Gastrocnemius medialis (tissue), 4 donors: ENCODE measurements at regions not wholly inside any gene's neighbourhood (a gene's known extent, or its start where the extent isn't known, plus 50 kb on each side); places are given as distances from the start of the nearest gene placed in this dataset.

Source experiments
- ATAC-seq, 2 donors: fragments of 150-250 bp; one replicate each; pipeline ENCODE4 v1.9.1; 2016
- DNase-seq, 2 donors: peaks; one replicate each; pipeline ENCODE4 v3.0.0-alpha.2; 2019
- H3K27ac ChIP-seq, 4 donors: fragments of 200-600 bp; sonication (generic); 1 replicate in 1 of 4; 2 replicates in 3 of 4; pipeline ENCODE4 v1.5.1; 2016 to 2018; ENCODE audit warnings: mild to moderate bottlenecking in 2 of 4, moderate library complexity in 1 of 4
- H3K27me3 ChIP-seq, 3 donors: fragments of 200-600 bp; sonication (generic) in 2 of 3; 1 replicate in 1 of 3; 2 replicates in 2 of 3; pipeline versions ENCODE4 v1.5.1 to v1.6.0; 2016 to 2019; ENCODE audit warnings: mild to moderate bottlenecking in 1 of 3, moderate library complexity in 1 of 3
- H3K36me3 ChIP-seq, 2 donors: fragments of 200-600 bp; sonication (generic) in 1 of 2; one replicate each; pipeline ENCODE4 v1.5.1; 2017 to 2018
- H3K4me1 ChIP-seq, 2 donors: fragments of 200-600 bp; sonication (generic) in 1 of 2; one replicate each; pipeline ENCODE4 v1.5.1; 2016 to 2017; ENCODE audit warnings: mild to moderate bottlenecking in 2 of 2
- H3K4me3 ChIP-seq, 4 donors: fragments of 200-600 bp; sonication (generic) in 3 of 4; 1 replicate in 1 of 4; 2 replicates in 3 of 4; pipeline ENCODE4 v1.5.1; 2016 to 2019; ENCODE audit warnings: mild to moderate bottlenecking in 2 of 4
- H3K9me3 ChIP-seq, 3 donors: fragments of 200-600 bp; sonication (generic) in 2 of 3; 1 replicate in 1 of 3; 2 replicates in 2 of 3; pipeline ENCODE4 v1.5.1; 2016 to 2019
- POLR2A ChIP-seq, 2 donors: fragments of 450-650 bp; IDR thresholded peaks; one replicate each; pipeline ENCODE4 v1.6.1; 2017; ENCODE audit warnings: antibody characterized with exemption in 2 of 2, mild to moderate bottlenecking in 2 of 2, moderate library complexity in 2 of 2
- in situ Hi-C, 4 donors: fragments of 200-750 bp; cut with MboI; loops; one replicate each; pipeline versions ENCODE4 v1.15.0 to v1.8.0; 2017; ENCODE audit warnings: low sequenced_read_pairs in 4 of 4
- intact Hi-C: fragments of 100-400 bp; cut with DNase I; formaldehyde crosslinking; loops from one replicate; pipeline ENCODE4 v1.15.1; 2023; ENCODE audit warnings: low total_unique reads
- TF ChIP-seq, protein P1 (sequence below), 5 experiments: fragments of 450-650 bp in 3 of 5; fragments of 200-600 bp in 2 of 5; sonication (generic) in 2 of 5; IDR thresholded peaks in 4 of 5; conservative IDR thresholded peaks in 1 of 5; 1 replicate in 4 of 5; 2 replicates in 1 of 5; pipeline ENCODE4 v1.5.1; 2016 to 2019; ENCODE audit warnings: antibody characterized with exemption in 5 of 5, mild to moderate bottlenecking in 3 of 5, moderate library complexity in 3 of 5

DNA sequence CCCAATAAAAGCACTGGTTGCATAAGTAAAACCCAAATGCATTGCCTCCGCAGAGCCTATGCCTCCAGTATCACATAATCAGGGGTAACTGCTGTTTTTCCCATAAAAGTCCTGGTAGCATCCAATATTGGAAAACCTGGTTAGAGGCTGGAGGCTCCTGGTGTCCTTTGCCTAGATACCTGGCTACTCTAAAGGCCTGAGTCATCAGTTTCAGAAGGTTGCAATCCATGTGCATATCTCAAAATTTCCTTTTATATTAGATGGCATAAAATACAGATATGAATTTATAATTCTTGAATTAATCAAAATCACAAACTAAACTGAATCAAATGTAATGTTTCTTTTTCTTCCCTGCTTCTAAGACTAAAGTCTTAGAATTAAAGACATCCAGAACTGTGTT is 164.2 kb upstream of the DCN start:
- Histone ChIP-seq H3K4me3 (no peak overlapping the region), H3K27me3 (no peaks in the 10 kb centered on the region), H3K27ac (no peak overlapping the region), H3K9me3 (no peaks in the 10 kb centered on the region), H3K36me3 (no peaks in the 10 kb centered on the region), H3K4me1 (no peaks in the 10 kb centered on the region)
- ATAC-seq = no peak
- intact Hi-C loops = no loop called here
- TF ChIP-seq, protein P1, sequence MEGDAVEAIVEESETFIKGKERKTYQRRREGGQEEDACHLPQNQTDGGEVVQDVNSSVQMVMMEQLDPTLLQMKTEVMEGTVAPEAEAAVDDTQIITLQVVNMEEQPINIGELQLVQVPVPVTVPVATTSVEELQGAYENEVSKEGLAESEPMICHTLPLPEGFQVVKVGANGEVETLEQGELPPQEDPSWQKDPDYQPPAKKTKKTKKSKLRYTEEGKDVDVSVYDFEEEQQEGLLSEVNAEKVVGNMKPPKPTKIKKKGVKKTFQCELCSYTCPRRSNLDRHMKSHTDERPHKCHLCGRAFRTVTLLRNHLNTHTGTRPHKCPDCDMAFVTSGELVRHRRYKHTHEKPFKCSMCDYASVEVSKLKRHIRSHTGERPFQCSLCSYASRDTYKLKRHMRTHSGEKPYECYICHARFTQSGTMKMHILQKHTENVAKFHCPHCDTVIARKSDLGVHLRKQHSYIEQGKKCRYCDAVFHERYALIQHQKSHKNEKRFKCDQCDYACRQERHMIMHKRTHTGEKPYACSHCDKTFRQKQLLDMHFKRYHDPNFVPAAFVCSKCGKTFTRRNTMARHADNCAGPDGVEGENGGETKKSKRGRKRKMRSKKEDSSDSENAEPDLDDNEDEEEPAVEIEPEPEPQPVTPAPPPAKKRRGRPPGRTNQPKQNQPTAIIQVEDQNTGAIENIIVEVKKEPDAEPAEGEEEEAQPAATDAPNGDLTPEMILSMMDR (IDR thresholded peaks at IDR 0.05 in 4 of 5, conservative IDR thresholded peaks at IDR 0.05 in 1 of 5) = no peak
- no peak for TF ChIP-seq POLR2A (IDR thresholded peaks at IDR 0.05)
- no peak for DNase-seq
- in situ Hi-C loops = loop anchor here in 2 of 4 donors (25.0 kb wide), 1 partner anchor 385 kb away; the partner anchor contains the start of gene CCER1 (in 2 of the 2)

DNA sequence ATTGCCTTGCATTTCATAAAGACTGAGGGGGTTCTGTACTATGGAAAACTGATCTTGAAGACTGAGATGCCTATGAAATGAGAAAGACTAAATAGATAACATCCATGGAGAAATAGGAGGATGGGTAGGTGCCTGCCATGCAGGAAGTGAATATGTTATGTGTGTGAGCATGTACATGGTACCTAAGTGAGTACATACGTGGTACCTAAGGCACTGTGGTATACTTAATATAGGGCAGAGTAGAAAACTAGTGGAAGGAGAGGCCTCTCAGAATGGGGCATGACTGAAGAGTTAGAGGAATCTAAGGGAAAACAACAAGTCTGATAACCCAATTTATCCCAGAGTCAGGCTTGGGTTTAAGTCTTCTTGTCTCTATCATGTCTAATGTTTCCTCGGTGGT is 161.8 kb upstream of the DCN start:
- no peaks in the 10 kb centered on the region for H3K9me3 ChIP-seq
- in situ Hi-C loops = loop anchor here in 2 of 4 donors (25.0 kb wide), 1 partner anchor 382 kb away; the partner anchor contains the start of gene CCER1 (in 2 of the 2)
- H3K36me3 ChIP-seq = no peaks in the 10 kb centered on the region
- ATAC-seq (no peak), DNase-seq (no peak)
- TF ChIP-seq, protein P1 (IDR thresholded peaks at IDR 0.05 in 4 of 5, conservative IDR thresholded peaks at IDR 0.05 in 1 of 5) = no peak
- no peak for TF ChIP-seq POLR2A (IDR thresholded peaks at IDR 0.05)
- H3K27me3 ChIP-seq = no peaks in the 10 kb centered on the region
- H3K4me1 ChIP-seq = no peaks in the 10 kb centered on the region
- H3K4me3 ChIP-seq = no peak overlapping the region
- intact Hi-C loops = no loop called here
- H3K27ac ChIP-seq = no peak overlapping the region

DNA sequence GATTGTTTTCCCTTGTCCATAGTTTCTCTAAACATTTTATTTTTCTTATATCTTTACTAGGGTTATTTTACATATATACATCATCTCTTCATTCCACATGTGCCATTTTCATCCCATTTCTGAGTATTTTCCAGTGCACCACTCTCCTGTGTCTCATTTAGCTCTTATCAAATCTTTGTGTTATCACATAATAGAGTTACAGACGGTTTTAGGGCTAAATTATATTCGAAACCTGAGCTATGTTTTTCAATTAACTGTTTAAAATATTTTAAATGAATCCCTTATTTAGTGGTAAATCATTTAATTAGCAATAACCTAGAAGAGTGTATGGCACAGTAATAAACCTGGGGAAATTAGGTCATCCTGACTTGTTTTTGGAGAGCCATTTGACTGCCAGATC is 160.4 kb upstream of the DCN start:
- H3K36me3 ChIP-seq = no peaks in the 10 kb centered on the region
- TF ChIP-seq, protein P1 (IDR thresholded peaks at IDR 0.05 in 4 of 5, conservative IDR thresholded peaks at IDR 0.05 in 1 of 5) = no peak
- TF ChIP-seq POLR2A (IDR thresholded peaks at IDR 0.05) = no peak
- ATAC-seq (no peak), DNase-seq (no peak)
- no peak overlapping the region for H3K4me3 ChIP-seq
- intact Hi-C loops (no loop called here), in situ Hi-C loops (loop anchor here in 2 of 4 donors (25.0 kb wide), 1 partner anchor 381 kb away; the partner anchor contains the start of gene CCER1 (in 2 of the 2))
- H3K4me1 ChIP-seq = no peaks in the 10 kb centered on the region
- no peaks in the 10 kb centered on the region for H3K9me3 ChIP-seq
- H3K27ac ChIP-seq = no peak overlapping the region
- no peaks in the 10 kb centered on the region for H3K27me3 ChIP-seq

DNA sequence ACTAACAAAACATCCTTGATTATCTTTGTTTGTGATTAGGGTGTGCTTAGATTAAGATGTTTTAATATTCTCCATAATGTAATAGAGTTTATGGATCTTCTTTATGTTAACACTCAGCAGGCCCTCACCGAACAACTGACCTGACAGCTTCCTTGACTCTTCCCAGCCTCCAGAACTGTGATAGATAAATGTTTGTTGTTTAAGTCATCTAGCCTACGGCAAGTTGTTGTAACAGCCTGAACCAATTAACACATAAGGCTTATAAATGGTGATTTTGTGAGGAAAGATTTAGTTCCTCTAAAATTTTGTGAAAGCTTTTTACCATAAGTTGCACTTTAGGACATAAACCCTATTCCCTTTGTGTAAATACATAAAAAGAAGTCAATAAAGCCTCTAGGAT is 156.5 kb upstream of the DCN start:
- in situ Hi-C loops (loop anchor here in 2 of 4 donors (25.0 kb wide), 1 partner anchor 377 kb away; the partner anchor contains the start of gene CCER1 (in 2 of the 2)), intact Hi-C loops (no loop called here)
- no peaks in the 10 kb centered on the region for H3K4me1 ChIP-seq
- no peaks in the 10 kb centered on the region for H3K36me3 ChIP-seq
- no peak for DNase-seq
- no peak overlapping the region for H3K4me3 ChIP-seq
- H3K27me3 ChIP-seq = no peaks in the 10 kb centered on the region
- H3K27ac ChIP-seq = no peak overlapping the region
- ATAC-seq = no peak
- no peaks in the 10 kb centered on the region for H3K9me3 ChIP-seq
- TF ChIP-seq, protein P1 (IDR thresholded peaks at IDR 0.05 in 4 of 5, conservative IDR thresholded peaks at IDR 0.05 in 1 of 5) = no peak
- TF ChIP-seq POLR2A (IDR thresholded peaks at IDR 0.05) = no peak

DNA sequence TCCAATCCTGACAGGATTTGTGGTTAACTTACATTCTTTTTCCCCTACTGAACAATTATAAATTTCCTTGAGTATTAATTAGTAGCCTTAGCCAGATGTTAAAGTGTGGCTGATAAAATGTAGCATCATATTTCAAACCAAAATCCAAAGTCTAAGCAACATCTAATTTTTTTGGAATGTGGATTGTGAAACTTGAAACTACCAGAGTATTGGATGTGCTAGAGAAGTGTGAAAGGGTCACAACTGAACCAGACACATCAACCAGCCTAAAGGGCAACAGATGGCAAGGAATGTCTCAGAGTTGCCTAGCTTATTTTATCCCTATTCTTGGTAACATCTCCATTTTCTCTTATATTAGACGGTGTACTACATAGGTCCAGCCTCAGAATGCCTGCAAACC is 153.1 kb upstream of the DCN start:
- H3K9me3 ChIP-seq = no peaks in the 10 kb centered on the region
- in situ Hi-C loops (loop anchor here in 2 of 4 donors (25.0 kb wide), 1 partner anchor 373 kb away; the partner anchor contains the start of gene CCER1 (in 2 of the 2)), intact Hi-C loops (no loop called here)
- TF ChIP-seq, protein P1 (IDR thresholded peaks at IDR 0.05 in 4 of 5, conservative IDR thresholded peaks at IDR 0.05 in 1 of 5) = no peak
- TF ChIP-seq POLR2A (IDR thresholded peaks at IDR 0.05) = no peak
- no peaks in the 10 kb centered on the region for H3K36me3 ChIP-seq
- ATAC-seq = no peak
- H3K4me1 ChIP-seq = peaks cover 0 to 3% of the 10 kb centered on the region in 2 donors
- DNase-seq = no peak
- H3K27ac ChIP-seq = no peak overlapping the region
- no peak overlapping the region for H3K4me3 ChIP-seq
- no peaks in the 10 kb centered on the region for H3K27me3 ChIP-seq
